Transverse colon (tissue), 4 donors: ENCODE measurements at regions not wholly inside any gene's neighbourhood (a gene's known extent, or its start where the extent isn't known, plus 50 kb on each side); places are given as distances from the start of the nearest gene placed in this dataset.

Experiments
- EP300 ChIP-seq: sonication (generic); formaldehyde crosslinking; IDR thresholded peaks from one replicate; pipeline ENCODE4 v1.6.1; 2017; ENCODE audit warnings: antibody characterized with exemption, low read depth
- POLR2A ChIP-seq: fragments of 450-650 bp; IDR thresholded peaks from one replicate; pipeline ENCODE4 v1.6.1; 2016; ENCODE audit warnings: antibody characterized with exemption, mild to moderate bottlenecking, moderate library complexity
- POLR2AphosphoS5 ChIP-seq, 3 donors: sonication (generic); formaldehyde crosslinking; IDR thresholded peaks; one replicate each; pipeline ENCODE4 v1.6.1; 2016; ENCODE audit warnings: antibody characterized with exemption in 3 of 3
- TF ChIP-seq, protein P1 (sequence below), 5 experiments: fragments of 200-600 bp in 3 of 5; fragments of 450-650 bp in 2 of 5; sonication (generic) in 3 of 5; IDR thresholded peaks; 1 replicate in 2 of 5; 2 replicates in 3 of 5; pipeline ENCODE4 v1.5.1; 2016 to 2017; ENCODE audit warnings: antibody characterized with exemption in 5 of 5, inconsistent platforms in 3 of 5, mild to moderate bottlenecking in 2 of 5, moderate library complexity in 1 of 5

DNA sequence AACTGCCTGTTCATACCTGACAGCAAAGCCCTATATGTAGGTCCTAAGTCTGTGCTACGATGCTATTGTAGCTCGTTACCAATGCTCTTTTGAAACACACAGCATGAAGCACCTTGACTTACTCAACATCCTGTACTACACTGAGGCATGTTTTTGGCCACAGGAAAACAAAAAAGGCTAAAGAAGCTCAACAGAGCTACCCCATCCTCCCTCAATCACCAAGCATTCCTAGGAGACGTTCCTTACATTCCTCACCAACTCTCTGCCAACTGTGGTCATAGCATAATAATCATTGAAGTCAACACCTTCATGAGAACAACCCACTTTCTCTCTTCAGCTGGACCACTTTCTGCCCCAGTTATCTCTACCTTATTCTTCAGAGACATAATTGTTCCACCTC lies 73.7 kb upstream of the SLC25A43 start:
- TF ChIP-seq, protein P1, sequence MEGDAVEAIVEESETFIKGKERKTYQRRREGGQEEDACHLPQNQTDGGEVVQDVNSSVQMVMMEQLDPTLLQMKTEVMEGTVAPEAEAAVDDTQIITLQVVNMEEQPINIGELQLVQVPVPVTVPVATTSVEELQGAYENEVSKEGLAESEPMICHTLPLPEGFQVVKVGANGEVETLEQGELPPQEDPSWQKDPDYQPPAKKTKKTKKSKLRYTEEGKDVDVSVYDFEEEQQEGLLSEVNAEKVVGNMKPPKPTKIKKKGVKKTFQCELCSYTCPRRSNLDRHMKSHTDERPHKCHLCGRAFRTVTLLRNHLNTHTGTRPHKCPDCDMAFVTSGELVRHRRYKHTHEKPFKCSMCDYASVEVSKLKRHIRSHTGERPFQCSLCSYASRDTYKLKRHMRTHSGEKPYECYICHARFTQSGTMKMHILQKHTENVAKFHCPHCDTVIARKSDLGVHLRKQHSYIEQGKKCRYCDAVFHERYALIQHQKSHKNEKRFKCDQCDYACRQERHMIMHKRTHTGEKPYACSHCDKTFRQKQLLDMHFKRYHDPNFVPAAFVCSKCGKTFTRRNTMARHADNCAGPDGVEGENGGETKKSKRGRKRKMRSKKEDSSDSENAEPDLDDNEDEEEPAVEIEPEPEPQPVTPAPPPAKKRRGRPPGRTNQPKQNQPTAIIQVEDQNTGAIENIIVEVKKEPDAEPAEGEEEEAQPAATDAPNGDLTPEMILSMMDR (IDR thresholded peaks at IDR 0.05) = no peak
- TF ChIP-seq POLR2A = no peak
- TF ChIP-seq POLR2AphosphoS5 (IDR thresholded peaks at IDR 0.05) = no peak
- TF ChIP-seq EP300 = no peak
